Neural cell (in vitro differentiated cells): ENCODE measurements at regions not wholly inside any gene's neighbourhood (a gene's known extent, or its start where the extent isn't known, plus 50 kb on each side); places are given as distances from the start of the nearest gene placed in this dataset.
A peak's percentile ranks its signal among the peaks of the same experiment; 100 is the strongest.

Source experiments
- H2AFZ ChIP-seq: fragments of 200-600, 300-800 bp; sonication (generic), shearing (Covaris generic); 2 replicates; pipeline ENCODE4 v1.6.0; 2014; ENCODE audit warnings: low read depth, mild to moderate bottlenecking, antibody characterized with exemption, low read length, moderate library complexity
- H3F3A ChIP-seq: fragments of 200-600 bp; shearing (Covaris generic); 2 replicates; pipeline ENCODE4 v1.6.1; 2016; ENCODE audit warnings: mild to moderate bottlenecking, moderate library complexity, mixed read lengths, antibody characterized with exemption, low read length; ENCODE audit not compliant: insufficient read depth, poor library complexity, severe bottlenecking
- H3K27ac ChIP-seq: fragments of 200-600, 300-800 bp; sonication (generic), shearing (Covaris generic); 2 replicates; pipeline ENCODE4 v1.5.1; 2014; ENCODE audit warnings: mild to moderate bottlenecking, low read length, moderate library complexity
- H3K27me3 ChIP-seq: fragments of 300-800, 200-600 bp; sonication (generic), shearing (Covaris generic); 2 replicates; pipeline ENCODE4 v1.6.0; 2014; ENCODE audit warnings: mild to moderate bottlenecking, low read depth, low read length, moderate library complexity; ENCODE audit not compliant: insufficient read depth
- H3K36me3 ChIP-seq: fragments of 300-800, 200-600 bp; sonication (generic), shearing (Covaris generic); 2 replicates; pipeline ENCODE4 v1.5.1; 2014; ENCODE audit warnings: mild to moderate bottlenecking, antibody characterized with exemption, low read length, moderate library complexity; ENCODE audit not compliant: insufficient read depth
- H3K4me2 ChIP-seq: fragments of 300-800, 200-600 bp; sonication (generic), shearing (Covaris generic); 2 replicates; pipeline ENCODE4 v1.6.0; 2014; ENCODE audit warnings: mild to moderate bottlenecking, low read length
- H3K4me3 ChIP-seq: fragments of 300-800, 200-600 bp; sonication (generic), shearing (Covaris generic); 2 replicates; pipeline ENCODE4 v1.5.1; 2014; ENCODE audit warnings: mild to moderate bottlenecking, low read length, moderate library complexity
- H3K79me2 ChIP-seq: fragments of 200-600 bp; shearing (Covaris generic); replicated peaks from 2 replicates; pipeline ENCODE4 v1.6.0; 2014; ENCODE audit warnings: mild to moderate bottlenecking, low read length, moderate library complexity; ENCODE audit not compliant: insufficient read depth
- H3K9ac ChIP-seq: fragments of 300-800, 200-600 bp; sonication (generic), shearing (Covaris generic); 2 replicates; pipeline ENCODE4 v1.6.1; 2016; ENCODE audit warnings: mild to moderate bottlenecking, low read length, mixed read lengths
- H3K9me2 ChIP-seq: fragments of 200-600 bp; shearing (Covaris generic); 2 replicates; pipeline ENCODE4 v1.6.1; 2016; ENCODE audit warnings: mild to moderate bottlenecking, low read length, mixed read lengths; ENCODE audit not compliant: insufficient read depth
- H3K9me3 ChIP-seq: fragments of 200-600, 300-800 bp; sonication (generic), shearing (Covaris generic); 2 replicates; pipeline ENCODE4 v1.6.1; 2016; ENCODE audit warnings: mild to moderate bottlenecking, mixed run types, low read length, moderate library complexity, mixed read lengths
- H4K20me1 ChIP-seq: fragments of 200-600 bp; shearing (Covaris generic); 2 replicates; pipeline ENCODE4 v1.6.1; 2016; ENCODE audit warnings: mild to moderate bottlenecking, mixed run types; ENCODE audit not compliant: insufficient read depth
- EP300 ChIP-seq: fragments of 450-650 bp; conservative IDR thresholded peaks from 2 replicates; pipeline ENCODE4 v1.6.1; 2014; ENCODE audit warnings: antibody characterized with exemption, mild to moderate bottlenecking, moderate library complexity; ENCODE audit not compliant: poor library complexity, severe bottlenecking
- EZH2 ChIP-seq: fragments of 200-600, 300-800 bp; shearing (Covaris generic), sonication (generic); IDR thresholded peaks from 2 replicates; pipeline ENCODE4 v1.6.1; 2014; ENCODE audit warnings: antibody characterized with exemption, low read length, borderline replicate concordance, mild to moderate bottlenecking; ENCODE audit not compliant: insufficient read depth, poor library complexity, severe bottlenecking
- MXI1 ChIP-seq: fragments of 450-650 bp; conservative IDR thresholded peaks from 2 replicates; pipeline ENCODE4 v1.6.1; 2014; ENCODE audit warnings: antibody characterized with exemption, mild to moderate bottlenecking; ENCODE audit not compliant: poor library complexity, severe bottlenecking
- POLR2AphosphoS5 ChIP-seq: IDR thresholded peaks from 2 replicates; pipeline ENCODE4 v1.6.1; 2012
- RAD21 ChIP-seq: fragments of 450-650 bp; conservative IDR thresholded peaks from 2 replicates; pipeline ENCODE4 v1.6.1; 2014; ENCODE audit warnings: antibody characterized with exemption, mild to moderate bottlenecking, moderate library complexity
- SMC3 ChIP-seq: fragments of 450-650 bp; conservative IDR thresholded peaks from 2 replicates; pipeline ENCODE4 v1.6.1; 2014; ENCODE audit warnings: antibody characterized with exemption, mild to moderate bottlenecking, moderate library complexity; ENCODE audit not compliant: poor library complexity
- TAF1 ChIP-seq: IDR thresholded peaks from 2 replicates; pipeline ENCODE4 v1.6.1; 2012; ENCODE audit warnings: low read depth
- TF ChIP-seq, protein P1 (sequence below): fragments of 450-650 bp; IDR thresholded peaks from 2 replicates; pipeline ENCODE4 v1.5.1; 2014; ENCODE audit warnings: antibody characterized with exemption, mild to moderate bottlenecking, moderate library complexity; ENCODE audit not compliant: poor library complexity, severe bottlenecking
- TF ChIP-seq, protein P2 (sequence below): IDR thresholded peaks from 2 replicates; pipeline ENCODE4 v1.6.1; 2012; ENCODE audit warnings: borderline replicate concordance

DNA sequence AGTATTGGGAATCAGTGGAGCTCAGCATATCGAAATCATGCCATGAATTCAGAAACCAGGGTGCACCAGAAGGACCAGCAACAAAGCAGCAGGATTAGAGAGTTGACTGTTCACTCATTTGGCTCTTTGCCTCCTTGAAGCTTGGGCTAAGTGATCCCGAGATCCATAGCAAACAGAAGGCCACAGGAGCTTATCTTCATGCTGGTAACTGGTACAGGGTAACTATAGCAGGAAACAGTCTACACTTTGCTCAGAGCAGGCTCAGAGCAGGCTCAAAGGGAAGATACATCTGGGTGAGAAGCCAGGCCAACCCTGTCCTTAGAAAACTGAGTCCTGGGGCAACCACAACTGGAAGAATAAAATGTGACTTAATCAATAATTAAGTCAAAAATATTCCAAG is 111.1 kb downstream of the GRIN2B start:
- Histone ChIP-seq H3K9me3 (no peaks in the 10 kb centered on the region), H4K20me1 (no peaks in the 10 kb centered on the region), H3K9ac (no peak overlapping the region), H3K79me2 (no peaks in the 10 kb centered on the region), H3F3A (no peaks in the 10 kb centered on the region), H3K4me2 (no peak overlapping the region), H3K4me3 (no peak overlapping the region), H3K9me2 (no peaks in the 10 kb centered on the region), H3K27ac (no peak overlapping the region), H2AFZ (no peak overlapping the region), H3K27me3 (no peaks in the 10 kb centered on the region), H3K36me3 (no peaks in the 10 kb centered on the region)
- no peak for TF ChIP-seq RAD21

DNA sequence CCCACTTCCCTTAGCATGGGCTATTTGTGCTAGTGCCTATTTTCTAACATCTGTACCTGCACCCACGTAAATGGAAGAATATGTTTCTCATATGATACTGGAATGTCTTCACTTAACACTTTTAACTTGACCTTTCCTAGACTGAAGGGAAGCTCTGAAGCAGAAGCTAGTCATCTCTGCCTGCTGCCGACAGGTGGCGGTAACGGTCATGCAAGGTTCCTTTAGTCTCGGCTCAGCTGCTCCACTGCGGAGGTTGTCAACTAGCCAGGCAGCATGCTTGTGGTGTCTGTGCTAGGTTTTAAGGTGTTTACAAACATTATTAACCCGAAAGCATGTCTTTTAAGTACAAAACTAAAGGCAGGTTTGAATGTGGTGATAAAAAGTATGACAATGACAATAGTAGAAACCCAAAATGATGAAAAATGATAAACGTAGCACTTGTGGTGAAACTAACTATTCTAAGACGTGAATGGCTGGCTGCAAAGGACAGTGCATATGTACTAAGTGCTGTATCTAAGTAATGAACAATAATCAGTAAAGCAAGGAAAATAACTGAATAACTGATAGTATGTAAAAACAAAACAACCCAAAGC is 117.2 kb downstream of the GRIN2B start:
- no peak overlapping the region for H3K4me2 ChIP-seq
- no peaks in the 10 kb centered on the region for H3K27me3 ChIP-seq
- no peaks in the 10 kb centered on the region for H4K20me1 ChIP-seq
- H3K4me3 ChIP-seq: no peak overlapping the region
- H3K27ac ChIP-seq: peak overlapping the region; percentile 27
- no peak overlapping the region for H3K9ac ChIP-seq
- no peaks in the 10 kb centered on the region for H3K9me3 ChIP-seq
- no peaks in the 10 kb centered on the region for H3K79me2 ChIP-seq
- H3K36me3 ChIP-seq: no peaks in the 10 kb centered on the region
- H3K9me2 ChIP-seq: no peaks in the 10 kb centered on the region
- H2AFZ ChIP-seq: no peak overlapping the region
- H3F3A ChIP-seq: no peaks in the 10 kb centered on the region
- TF ChIP-seq EZH2: no peak
- TF ChIP-seq, protein P1, sequence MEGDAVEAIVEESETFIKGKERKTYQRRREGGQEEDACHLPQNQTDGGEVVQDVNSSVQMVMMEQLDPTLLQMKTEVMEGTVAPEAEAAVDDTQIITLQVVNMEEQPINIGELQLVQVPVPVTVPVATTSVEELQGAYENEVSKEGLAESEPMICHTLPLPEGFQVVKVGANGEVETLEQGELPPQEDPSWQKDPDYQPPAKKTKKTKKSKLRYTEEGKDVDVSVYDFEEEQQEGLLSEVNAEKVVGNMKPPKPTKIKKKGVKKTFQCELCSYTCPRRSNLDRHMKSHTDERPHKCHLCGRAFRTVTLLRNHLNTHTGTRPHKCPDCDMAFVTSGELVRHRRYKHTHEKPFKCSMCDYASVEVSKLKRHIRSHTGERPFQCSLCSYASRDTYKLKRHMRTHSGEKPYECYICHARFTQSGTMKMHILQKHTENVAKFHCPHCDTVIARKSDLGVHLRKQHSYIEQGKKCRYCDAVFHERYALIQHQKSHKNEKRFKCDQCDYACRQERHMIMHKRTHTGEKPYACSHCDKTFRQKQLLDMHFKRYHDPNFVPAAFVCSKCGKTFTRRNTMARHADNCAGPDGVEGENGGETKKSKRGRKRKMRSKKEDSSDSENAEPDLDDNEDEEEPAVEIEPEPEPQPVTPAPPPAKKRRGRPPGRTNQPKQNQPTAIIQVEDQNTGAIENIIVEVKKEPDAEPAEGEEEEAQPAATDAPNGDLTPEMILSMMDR: peak; percentile 88
- TF ChIP-seq EP300: no peak
- TF ChIP-seq, protein P2, sequence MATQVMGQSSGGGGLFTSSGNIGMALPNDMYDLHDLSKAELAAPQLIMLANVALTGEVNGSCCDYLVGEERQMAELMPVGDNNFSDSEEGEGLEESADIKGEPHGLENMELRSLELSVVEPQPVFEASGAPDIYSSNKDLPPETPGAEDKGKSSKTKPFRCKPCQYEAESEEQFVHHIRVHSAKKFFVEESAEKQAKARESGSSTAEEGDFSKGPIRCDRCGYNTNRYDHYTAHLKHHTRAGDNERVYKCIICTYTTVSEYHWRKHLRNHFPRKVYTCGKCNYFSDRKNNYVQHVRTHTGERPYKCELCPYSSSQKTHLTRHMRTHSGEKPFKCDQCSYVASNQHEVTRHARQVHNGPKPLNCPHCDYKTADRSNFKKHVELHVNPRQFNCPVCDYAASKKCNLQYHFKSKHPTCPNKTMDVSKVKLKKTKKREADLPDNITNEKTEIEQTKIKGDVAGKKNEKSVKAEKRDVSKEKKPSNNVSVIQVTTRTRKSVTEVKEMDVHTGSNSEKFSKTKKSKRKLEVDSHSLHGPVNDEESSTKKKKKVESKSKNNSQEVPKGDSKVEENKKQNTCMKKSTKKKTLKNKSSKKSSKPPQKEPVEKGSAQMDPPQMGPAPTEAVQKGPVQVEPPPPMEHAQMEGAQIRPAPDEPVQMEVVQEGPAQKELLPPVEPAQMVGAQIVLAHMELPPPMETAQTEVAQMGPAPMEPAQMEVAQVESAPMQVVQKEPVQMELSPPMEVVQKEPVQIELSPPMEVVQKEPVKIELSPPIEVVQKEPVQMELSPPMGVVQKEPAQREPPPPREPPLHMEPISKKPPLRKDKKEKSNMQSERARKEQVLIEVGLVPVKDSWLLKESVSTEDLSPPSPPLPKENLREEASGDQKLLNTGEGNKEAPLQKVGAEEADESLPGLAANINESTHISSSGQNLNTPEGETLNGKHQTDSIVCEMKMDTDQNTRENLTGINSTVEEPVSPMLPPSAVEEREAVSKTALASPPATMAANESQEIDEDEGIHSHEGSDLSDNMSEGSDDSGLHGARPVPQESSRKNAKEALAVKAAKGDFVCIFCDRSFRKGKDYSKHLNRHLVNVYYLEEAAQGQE: no peak
- peak; percentile 75 for TF ChIP-seq RAD21
- TF ChIP-seq SMC3: peak; percentile 80
- no peak for TF ChIP-seq TAF1
- TF ChIP-seq POLR2AphosphoS5: no peak
- peak; percentile 37 for TF ChIP-seq MXI1

DNA sequence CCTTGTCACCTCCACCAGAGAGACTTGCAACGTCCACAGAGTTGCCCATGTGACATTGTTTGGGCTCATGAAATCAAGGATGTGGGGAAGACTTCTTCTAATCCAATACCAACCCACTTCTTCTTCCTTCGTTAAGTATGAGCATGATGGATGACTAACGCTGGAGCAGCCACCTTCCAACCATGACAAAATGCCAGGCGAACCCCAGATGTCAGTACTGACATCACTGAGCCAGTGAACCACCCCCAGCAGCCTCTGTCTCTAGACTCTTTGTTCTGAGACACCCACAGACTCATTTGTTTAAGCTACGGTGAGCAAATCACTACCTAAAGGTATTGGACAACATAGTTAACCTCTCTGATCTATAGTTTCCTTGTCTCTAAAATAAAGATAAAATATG is 123.7 kb downstream of the GRIN2B start:
- no peak overlapping the region for H3K27ac ChIP-seq
- no peak for TF ChIP-seq MXI1
- TF ChIP-seq, protein P2: no peak
- no peak overlapping the region for H3K9ac ChIP-seq
- no peaks in the 10 kb centered on the region for H3F3A ChIP-seq
- H4K20me1 ChIP-seq: no peaks in the 10 kb centered on the region
- H3K9me3 ChIP-seq: no peaks in the 10 kb centered on the region
- H3K27me3 ChIP-seq: no peaks in the 10 kb centered on the region
- no peak overlapping the region for H3K4me3 ChIP-seq
- no peaks in the 10 kb centered on the region for H3K79me2 ChIP-seq
- no peak overlapping the region for H2AFZ ChIP-seq
- no peak overlapping the region for H3K4me2 ChIP-seq
- no peaks in the 10 kb centered on the region for H3K36me3 ChIP-seq
- no peaks in the 10 kb centered on the region for H3K9me2 ChIP-seq
